ENCODE measurements at regions not wholly inside any gene's neighbourhood (a gene's known extent, or its start where the extent isn't known, plus 50 kb on each side); places are given as distances from the start of the nearest gene placed in this dataset.

DNA sequence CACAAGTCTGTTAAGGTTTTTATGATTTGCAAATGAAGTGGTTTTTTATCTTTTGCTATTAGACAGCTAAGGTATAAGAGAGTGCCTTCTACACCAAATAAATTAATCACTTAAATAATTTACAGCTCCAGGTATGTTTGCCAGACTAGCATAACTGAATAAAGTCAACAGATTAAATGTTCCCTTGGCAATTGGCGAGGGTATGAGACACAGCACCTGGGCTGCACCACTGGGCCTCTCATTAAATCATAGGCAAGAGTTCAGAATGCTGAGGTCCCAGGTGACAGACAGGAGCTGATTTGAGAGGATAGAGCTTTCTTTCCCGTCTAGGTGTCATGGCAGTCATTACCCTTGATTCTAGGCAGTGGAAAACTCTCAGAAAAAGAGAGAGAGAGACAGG, 62.6 kb upstream of the WT1 start:
- TF ChIP-seq CTCF (IDR thresholded peaks at IDR 0.05) = no peak
- no peak overlapping the region for H3K4me3 ChIP-seq
- no peaks in the 10 kb centered on the region for H3K9me3 ChIP-seq
- no peaks in the 10 kb centered on the region for H3K36me3 ChIP-seq
- DNase-seq (no peak), ATAC-seq (no peak)
- intact Hi-C loops (cut with DNase I) = no loop called here
- H3K27ac ChIP-seq = no peak overlapping the region
- H3K27me3 ChIP-seq = peaks cover 0 to 3% (median 0%) of the 10 kb centered on the region in 7 donors
- no peaks in the 10 kb centered on the region for H3K4me1 ChIP-seq
- 81 to 85% methylated on average over 2 of the region's 2 CpGs for WGBS, 2 donors

DNA sequence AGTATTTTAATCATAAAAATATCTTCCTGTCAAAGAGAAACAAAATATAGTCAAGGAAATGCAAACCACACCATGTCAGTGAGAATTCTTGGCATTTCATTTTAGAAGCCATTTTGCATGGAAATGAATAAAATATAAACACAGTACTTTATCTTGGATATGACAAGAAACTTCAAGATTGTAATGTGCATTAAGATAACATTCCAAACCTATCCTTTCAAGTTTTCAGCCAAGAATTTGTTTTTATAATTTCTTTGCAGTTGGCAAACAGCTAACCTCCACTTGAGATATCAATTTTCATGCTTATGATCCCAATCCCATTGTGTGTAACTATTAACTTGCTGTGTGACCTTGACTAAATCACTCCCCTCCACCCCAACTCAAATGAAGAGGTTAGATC, 59.3 kb upstream of the WT1 start:
- ATAC-seq = no peak
- H3K4me1 ChIP-seq = no peaks in the 10 kb centered on the region
- H3K4me3 ChIP-seq = no peak overlapping the region
- no peak for TF ChIP-seq CTCF (IDR thresholded peaks at IDR 0.05)
- no peaks in the 10 kb centered on the region for H3K36me3 ChIP-seq
- DNase-seq = no peak
- intact Hi-C loops (cut with DNase I) = no loop called here
- H3K27me3 ChIP-seq = peaks cover 0 to 3% (median 0%) of the 10 kb centered on the region in 7 donors
- no peaks in the 10 kb centered on the region for H3K9me3 ChIP-seq
- H3K27ac ChIP-seq = no peak overlapping the region

DNA sequence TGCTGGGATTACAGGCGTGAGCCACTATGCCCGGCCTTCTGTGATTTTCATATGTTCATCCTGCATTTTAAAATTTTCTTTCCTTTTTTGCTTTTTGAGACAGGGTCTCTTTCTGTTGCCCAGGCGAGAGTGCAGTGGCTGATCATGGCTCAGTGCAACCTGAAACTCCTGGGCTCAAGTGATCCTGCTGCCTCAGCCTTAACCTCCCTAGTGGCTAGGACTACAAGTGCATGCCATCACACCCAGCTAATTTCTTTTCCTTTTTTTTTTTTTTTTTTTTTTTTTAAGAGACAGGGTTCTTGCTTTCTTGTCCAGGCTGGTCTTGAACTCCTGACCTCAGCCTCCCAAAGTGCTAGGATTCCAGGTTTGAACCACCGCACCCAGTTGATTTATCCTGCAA, 54.1 kb upstream of the WT1 start:
- TF ChIP-seq CTCF (IDR thresholded peaks at IDR 0.05) = no peak
- peaks cover 0 to 3% (median 0%) of the 10 kb centered on the region in 7 donors for H3K27me3 ChIP-seq
- H3K4me3 ChIP-seq = no peak overlapping the region
- H3K9me3 ChIP-seq = no peaks in the 10 kb centered on the region
- H3K4me1 ChIP-seq = no peaks in the 10 kb centered on the region
- H3K36me3 ChIP-seq = no peaks in the 10 kb centered on the region
- WGBS, 2 donors = 88 to 95% methylated on average over 4 of the region's 4 CpGs
- DNase-seq = no peak
- ATAC-seq = no peak
- H3K27ac ChIP-seq = no peak overlapping the region
- intact Hi-C loops (cut with DNase I) = loop anchor here in 1 of 10 donors (5.0 kb wide), 1 partner anchor 107 kb away; no protein-coding TSS in a partner anchor

- WGBS, 2 donors = 93 to 95% methylated on average over 3 of the region's 3 CpGs
Observed at GRCh38 chr11:32487270-32487669, 51.9 kb upstream of the WT1 start.

More at GRCh38 chr11:32487270-32487669, 51.9 kb upstream of the WT1 start:
- DNase-seq (no peak), ATAC-seq (peak in 1 of 8 donors; percentile 33)
- no peak overlapping the region for H3K27ac ChIP-seq
- peak in 3 of 9 donors; percentile 11 to 22 (median 14) for TF ChIP-seq CTCF (IDR thresholded peaks at IDR 0.05)
- H3K4me3 ChIP-seq = no peak overlapping the region
- intact Hi-C loops (cut with DNase I) = loop anchor here in 1 of 10 donors (5.0 kb wide), 1 partner anchor 105 kb away; no protein-coding TSS in a partner anchor
- no peaks in the 10 kb centered on the region for H3K4me1 ChIP-seq
- no peaks in the 10 kb centered on the region for H3K9me3 ChIP-seq
- no peaks in the 10 kb centered on the region for H3K27me3 ChIP-seq
- H3K36me3 ChIP-seq = no peaks in the 10 kb centered on the region
